WI38 (cell line): ENCODE measurements at regions not wholly inside any gene's neighbourhood (a gene's known extent, or its start where the extent isn't known, plus 50 kb on each side); places are given as distances from the start of the nearest gene placed in this dataset.

Experiments used
- H3K4me3 ChIP-seq: 2 replicates; pipeline ENCODE4 v1.5.1; 2011; ENCODE audit warnings: low read depth, mild to moderate bottlenecking, control low read depth, low read length
- CTCF ChIP-seq: IDR thresholded peaks from 2 replicates; pipeline ENCODE4 v1.5.1; 2012; ENCODE audit warnings: low read depth, mild to moderate bottlenecking, control low read depth, low read length

GRCh38 chr16:55925242-55925641 is 50.1 kb upstream of the CES5A start:
- no peak for TF ChIP-seq CTCF
- H3K4me3 ChIP-seq = no peak overlapping the region
